Liver (tissue), 8 donors: ENCODE measurements at regions not wholly inside any gene's neighbourhood (a gene's known extent, or its start where the extent isn't known, plus 50 kb on each side); places are given as distances from the start of the nearest gene placed in this dataset.

ENCODE experiments used
- DNase-seq: peaks from one replicate; pipeline ENCODE4 v3.0.0-alpha.2; 2017; ENCODE audit warnings: low spot score
- H3K27ac ChIP-seq, 2 donors: one replicate each; pipeline ENCODE4 v1.7.0; 2013; ENCODE audit warnings: inconsistent platforms in 2 of 2, low read length in 2 of 2, control low read depth in 1 of 2, low read depth in 1 of 2, mild to moderate bottlenecking in 1 of 2
- H3K27me3 ChIP-seq, 4 donors: one replicate each; pipeline versions ENCODE4 v1.6.1 to v1.7.0; 2013; ENCODE audit warnings: low read length in 3 of 4, inconsistent platforms in 1 of 4, mild to moderate bottlenecking in 1 of 4, moderate library complexity in 1 of 4; ENCODE audit not compliant: control insufficient read depth in 4 of 4, insufficient read depth in 4 of 4
- H3K36me3 ChIP-seq, 4 donors: one replicate each; pipeline versions ENCODE4 v1.6.1 to v1.7.0; 2013; ENCODE audit warnings: low read length in 3 of 4, mild to moderate bottlenecking in 3 of 4, low read depth in 1 of 4, moderate library complexity in 1 of 4; ENCODE audit not compliant: control insufficient read depth in 4 of 4, insufficient read depth in 3 of 4
- H3K4me1 ChIP-seq, 4 donors: one replicate each; pipeline versions ENCODE4 v1.6.1 to v1.7.0; 2013; ENCODE audit warnings: low read length in 3 of 4, mild to moderate bottlenecking in 3 of 4, moderate library complexity in 1 of 4; ENCODE audit not compliant: control insufficient read depth in 4 of 4, insufficient read depth in 4 of 4
- H3K4me3 ChIP-seq, 3 donors: one replicate each; pipeline versions ENCODE4 v1.6.1 to v1.7.0; 2013; ENCODE audit warnings: low read length in 3 of 3, control low read depth in 1 of 3, low read depth in 1 of 3, mild to moderate bottlenecking in 1 of 3
- H3K9ac ChIP-seq, 2 donors: one replicate each; pipeline ENCODE4 v1.7.0; 2013; ENCODE audit warnings: low read length in 2 of 2, mild to moderate bottlenecking in 2 of 2, moderate library complexity in 2 of 2, control low read depth in 1 of 2, low read depth in 1 of 2
- H3K9me3 ChIP-seq, 4 donors: one replicate each; pipeline versions ENCODE4 v1.6.1 to v1.7.0; 2013; ENCODE audit warnings: low read length in 3 of 4; ENCODE audit not compliant: control insufficient read depth in 4 of 4
- EGR1 ChIP-seq, 2 donors: IDR thresholded peaks; 2 replicates each; pipeline ENCODE4 v1.6.1; 2016 to 2018; ENCODE audit warnings: antibody characterized with exemption in 2 of 2, low read depth in 2 of 2
- FOXA1 ChIP-seq: IDR thresholded peaks from 2 replicates; pipeline ENCODE4 v1.6.1; 2016; ENCODE audit warnings: antibody characterized with exemption
- FOXA2 ChIP-seq: IDR thresholded peaks from 2 replicates; pipeline ENCODE4 v1.6.1; 2016; ENCODE audit warnings: antibody characterized with exemption
- GABPA ChIP-seq, 2 donors: IDR thresholded peaks in 1 of 2; conservative IDR thresholded peaks in 1 of 2; 2 replicates each; pipeline ENCODE4 v1.6.1; 2016; ENCODE audit warnings: antibody characterized with exemption in 2 of 2, mild to moderate bottlenecking in 1 of 2, moderate library complexity in 1 of 2
- HNF4A ChIP-seq, 2 donors: conservative IDR thresholded peaks; 2 replicates each; pipeline ENCODE4 v1.6.1; 2016; ENCODE audit warnings: antibody characterized with exemption in 2 of 2, mild to moderate bottlenecking in 2 of 2
- HNF4G ChIP-seq: IDR thresholded peaks from 2 replicates; pipeline ENCODE4 v1.6.1; 2016; ENCODE audit warnings: antibody characterized with exemption
- JUND ChIP-seq, 2 donors: IDR thresholded peaks; 2 replicates each; pipeline ENCODE4 v1.6.1; 2016; ENCODE audit warnings: antibody characterized with exemption in 2 of 2
- NR2F2 ChIP-seq: IDR thresholded peaks from 2 replicates; pipeline ENCODE4 v1.6.1; 2016; ENCODE audit warnings: antibody characterized with exemption
- RAD21 ChIP-seq, 2 donors: IDR thresholded peaks; 2 replicates each; pipeline ENCODE4 v1.6.1; 2016; ENCODE audit warnings: antibody characterized with exemption in 2 of 2, mild to moderate bottlenecking in 2 of 2
- SP1 ChIP-seq: IDR thresholded peaks from 2 replicates; pipeline ENCODE4 v1.6.1; 2018; ENCODE audit warnings: antibody characterized with exemption, mild to moderate bottlenecking
- TAF1 ChIP-seq: conservative IDR thresholded peaks from 2 replicates; pipeline ENCODE4 v1.6.1; 2016; ENCODE audit warnings: antibody characterized with exemption, mild to moderate bottlenecking
- WGBS: extraction: QIAGEN DNeasy Blood & Tissue Kit; methylation state at CpG from one replicate; pipeline ENCODE4 v1.1.7; 2013; 5-methylcytosine and 5-hydroxymethylcytosine counted together
- TF ChIP-seq, protein P1 (sequence below): IDR thresholded peaks from 2 replicates; pipeline ENCODE4 v1.6.1; 2016; ENCODE audit warnings: antibody characterized with exemption
- TF ChIP-seq, protein P2 (sequence below): IDR thresholded peaks from 2 replicates; pipeline ENCODE4 v1.6.1; 2016; ENCODE audit warnings: antibody characterized with exemption
- TF ChIP-seq, protein P3 (sequence below): fragments of 150-350 bp; IDR thresholded peaks from 2 replicates; pipeline ENCODE4 v1.5.1; 2017; ENCODE audit warnings: improper control_type of control experiment, low read depth, low read length; ENCODE audit not compliant: missing input control
- TF ChIP-seq, protein P4 (sequence below): IDR thresholded peaks from 2 replicates; pipeline ENCODE4 v1.6.1; 2016; ENCODE audit warnings: antibody characterized with exemption, mild to moderate bottlenecking
- donor health status: healthy.
- donor health status: healthy.
- donor health status: healthy.
- donor health status: healthy.
- donor health status: healthy.

DNA sequence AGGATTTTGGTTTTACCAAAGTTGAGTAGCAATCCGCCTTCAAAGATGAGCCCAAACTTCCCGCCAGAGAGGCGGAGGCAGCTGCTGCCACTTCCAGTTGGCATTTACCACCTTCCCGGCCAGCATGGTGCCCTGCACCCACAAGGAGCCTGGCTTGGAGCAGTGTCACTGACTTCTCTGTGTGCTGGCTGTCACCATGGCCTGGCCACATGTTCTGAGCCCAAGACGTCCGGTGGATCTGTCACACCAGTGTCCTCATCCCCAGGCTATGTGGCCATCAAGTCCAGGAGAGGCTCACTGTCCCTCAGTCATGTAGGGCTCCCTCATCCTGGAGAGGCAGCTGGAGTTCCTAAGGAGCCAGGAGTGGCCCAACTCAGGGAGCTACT is 100.6 kb downstream of the ACKR3 start:
- H3K9ac ChIP-seq, result no peak overlapping the region
- H3K4me3 ChIP-seq, result no peak overlapping the region
- no peak for TF ChIP-seq GABPA (IDR thresholded peaks at IDR 0.05 in 1 of 2, conservative IDR thresholded peaks at IDR 0.05 in 1 of 2)
- H3K27ac ChIP-seq, result no peak overlapping the region
- H3K9me3 ChIP-seq, result peaks cover 0 to 4% (median 0%) of the 10 kb centered on the region in 4 donors
- DNase-seq, result peak; percentile 28
- H3K4me1 ChIP-seq, result no peaks in the 10 kb centered on the region
- 89% methylated on average over 6 of the region's 6 CpGs for WGBS
- no peaks in the 10 kb centered on the region for H3K36me3 ChIP-seq
- no peaks in the 10 kb centered on the region for H3K27me3 ChIP-seq

DNA sequence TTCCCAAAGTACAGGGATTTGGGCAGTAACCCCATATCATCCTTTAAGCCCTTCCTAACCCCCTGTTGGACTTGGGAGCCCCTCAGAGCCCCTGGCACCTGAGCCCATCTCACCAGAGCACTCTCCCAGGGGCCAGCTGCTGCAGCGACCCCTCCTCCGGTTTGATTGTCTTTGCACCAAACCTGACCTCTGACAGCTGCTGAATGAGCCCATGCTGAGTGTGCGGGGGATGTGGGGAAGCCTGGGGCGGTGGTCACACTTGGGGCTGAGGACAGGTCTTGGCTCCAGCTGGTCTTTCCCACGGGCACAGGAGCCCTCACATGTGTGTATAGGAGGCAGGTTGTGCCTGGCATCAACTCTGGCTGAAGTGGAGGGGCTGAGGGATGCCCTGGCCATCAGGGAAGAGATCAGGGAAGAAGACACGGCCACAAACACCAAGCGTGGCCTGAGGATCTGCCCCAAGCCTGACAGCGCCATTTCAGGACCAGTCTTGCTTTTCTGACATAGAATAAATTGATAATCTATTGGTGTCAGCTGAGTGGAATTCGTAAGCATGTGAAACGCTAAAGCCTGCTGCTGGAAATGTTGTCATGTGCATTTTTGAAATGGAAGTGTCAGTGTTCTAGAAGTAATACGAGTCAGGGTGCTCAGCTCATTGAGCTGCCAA is 102.4 kb downstream of the ACKR3 start:
- 91% methylated on average over 11 of the region's 11 CpGs for WGBS
- Histone ChIP-seq H3K9ac (no peak overlapping the region), H3K27me3 (no peaks in the 10 kb centered on the region), H3K4me3 (no peak overlapping the region), H3K27ac (no peak overlapping the region), H3K9me3 (no peaks in the 10 kb centered on the region), H3K36me3 (no peaks in the 10 kb centered on the region), H3K4me1 (no peaks in the 10 kb centered on the region)
- DNase-seq, result peak; percentile 20
- TF ChIP-seq TAF1 (no peak), HNF4G (no peak), JUND (IDR thresholded peaks at IDR 0.05) (no peak), HNF4A (conservative IDR thresholded peaks at IDR 0.05) (no peak), FOXA2 (no peak), SP1 (no peak), GABPA (IDR thresholded peaks at IDR 0.05 in 1 of 2, conservative IDR thresholded peaks at IDR 0.05 in 1 of 2) (no peak), FOXA1 (no peak), RAD21 (IDR thresholded peaks at IDR 0.05) (no peak), EGR1 (IDR thresholded peaks at IDR 0.05; ENCODE audit: low read depth in 2 of 2) (no peak), NR2F2 (no peak)
- TF ChIP-seq, protein P1, sequence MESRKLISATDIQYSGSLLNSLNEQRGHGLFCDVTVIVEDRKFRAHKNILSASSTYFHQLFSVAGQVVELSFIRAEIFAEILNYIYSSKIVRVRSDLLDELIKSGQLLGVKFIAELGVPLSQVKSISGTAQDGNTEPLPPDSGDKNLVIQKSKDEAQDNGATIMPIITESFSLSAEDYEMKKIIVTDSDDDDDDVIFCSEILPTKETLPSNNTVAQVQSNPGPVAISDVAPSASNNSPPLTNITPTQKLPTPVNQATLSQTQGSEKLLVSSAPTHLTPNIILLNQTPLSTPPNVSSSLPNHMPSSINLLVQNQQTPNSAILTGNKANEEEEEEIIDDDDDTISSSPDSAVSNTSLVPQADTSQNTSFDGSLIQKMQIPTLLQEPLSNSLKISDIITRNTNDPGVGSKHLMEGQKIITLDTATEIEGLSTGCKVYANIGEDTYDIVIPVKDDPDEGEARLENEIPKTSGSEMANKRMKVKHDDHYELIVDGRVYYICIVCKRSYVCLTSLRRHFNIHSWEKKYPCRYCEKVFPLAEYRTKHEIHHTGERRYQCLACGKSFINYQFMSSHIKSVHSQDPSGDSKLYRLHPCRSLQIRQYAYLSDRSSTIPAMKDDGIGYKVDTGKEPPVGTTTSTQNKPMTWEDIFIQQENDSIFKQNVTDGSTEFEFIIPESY, result no peak
- TF ChIP-seq, protein P2, sequence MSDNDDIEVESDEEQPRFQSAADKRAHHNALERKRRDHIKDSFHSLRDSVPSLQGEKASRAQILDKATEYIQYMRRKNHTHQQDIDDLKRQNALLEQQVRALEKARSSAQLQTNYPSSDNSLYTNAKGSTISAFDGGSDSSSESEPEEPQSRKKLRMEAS, result no peak
- TF ChIP-seq, protein P3, sequence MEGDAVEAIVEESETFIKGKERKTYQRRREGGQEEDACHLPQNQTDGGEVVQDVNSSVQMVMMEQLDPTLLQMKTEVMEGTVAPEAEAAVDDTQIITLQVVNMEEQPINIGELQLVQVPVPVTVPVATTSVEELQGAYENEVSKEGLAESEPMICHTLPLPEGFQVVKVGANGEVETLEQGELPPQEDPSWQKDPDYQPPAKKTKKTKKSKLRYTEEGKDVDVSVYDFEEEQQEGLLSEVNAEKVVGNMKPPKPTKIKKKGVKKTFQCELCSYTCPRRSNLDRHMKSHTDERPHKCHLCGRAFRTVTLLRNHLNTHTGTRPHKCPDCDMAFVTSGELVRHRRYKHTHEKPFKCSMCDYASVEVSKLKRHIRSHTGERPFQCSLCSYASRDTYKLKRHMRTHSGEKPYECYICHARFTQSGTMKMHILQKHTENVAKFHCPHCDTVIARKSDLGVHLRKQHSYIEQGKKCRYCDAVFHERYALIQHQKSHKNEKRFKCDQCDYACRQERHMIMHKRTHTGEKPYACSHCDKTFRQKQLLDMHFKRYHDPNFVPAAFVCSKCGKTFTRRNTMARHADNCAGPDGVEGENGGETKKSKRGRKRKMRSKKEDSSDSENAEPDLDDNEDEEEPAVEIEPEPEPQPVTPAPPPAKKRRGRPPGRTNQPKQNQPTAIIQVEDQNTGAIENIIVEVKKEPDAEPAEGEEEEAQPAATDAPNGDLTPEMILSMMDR, result no peak
- TF ChIP-seq, protein P4, sequence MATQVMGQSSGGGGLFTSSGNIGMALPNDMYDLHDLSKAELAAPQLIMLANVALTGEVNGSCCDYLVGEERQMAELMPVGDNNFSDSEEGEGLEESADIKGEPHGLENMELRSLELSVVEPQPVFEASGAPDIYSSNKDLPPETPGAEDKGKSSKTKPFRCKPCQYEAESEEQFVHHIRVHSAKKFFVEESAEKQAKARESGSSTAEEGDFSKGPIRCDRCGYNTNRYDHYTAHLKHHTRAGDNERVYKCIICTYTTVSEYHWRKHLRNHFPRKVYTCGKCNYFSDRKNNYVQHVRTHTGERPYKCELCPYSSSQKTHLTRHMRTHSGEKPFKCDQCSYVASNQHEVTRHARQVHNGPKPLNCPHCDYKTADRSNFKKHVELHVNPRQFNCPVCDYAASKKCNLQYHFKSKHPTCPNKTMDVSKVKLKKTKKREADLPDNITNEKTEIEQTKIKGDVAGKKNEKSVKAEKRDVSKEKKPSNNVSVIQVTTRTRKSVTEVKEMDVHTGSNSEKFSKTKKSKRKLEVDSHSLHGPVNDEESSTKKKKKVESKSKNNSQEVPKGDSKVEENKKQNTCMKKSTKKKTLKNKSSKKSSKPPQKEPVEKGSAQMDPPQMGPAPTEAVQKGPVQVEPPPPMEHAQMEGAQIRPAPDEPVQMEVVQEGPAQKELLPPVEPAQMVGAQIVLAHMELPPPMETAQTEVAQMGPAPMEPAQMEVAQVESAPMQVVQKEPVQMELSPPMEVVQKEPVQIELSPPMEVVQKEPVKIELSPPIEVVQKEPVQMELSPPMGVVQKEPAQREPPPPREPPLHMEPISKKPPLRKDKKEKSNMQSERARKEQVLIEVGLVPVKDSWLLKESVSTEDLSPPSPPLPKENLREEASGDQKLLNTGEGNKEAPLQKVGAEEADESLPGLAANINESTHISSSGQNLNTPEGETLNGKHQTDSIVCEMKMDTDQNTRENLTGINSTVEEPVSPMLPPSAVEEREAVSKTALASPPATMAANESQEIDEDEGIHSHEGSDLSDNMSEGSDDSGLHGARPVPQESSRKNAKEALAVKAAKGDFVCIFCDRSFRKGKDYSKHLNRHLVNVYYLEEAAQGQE, result no peak
